Esophagus squamous epithelium (tissue), 5 donors: ENCODE measurements at regions not wholly inside any gene's neighbourhood (a gene's known extent, or its start where the extent isn't known, plus 50 kb on each side); places are given as distances from the start of the nearest gene placed in this dataset.

ENCODE experiments used
- DNase-seq: peaks from one replicate; lab custom pipeline; 2025; lab: John Stamatoyannopoulos, UW
- H3K27ac ChIP-seq, 4 donors: fragments of 200-600 bp; sonication (generic); one replicate each; pipeline ENCODE4 v1.5.1; 2016 to 2019; ENCODE audit warnings: mild to moderate bottlenecking in 1 of 4
- H3K27me3 ChIP-seq, 4 donors: fragments of 200-600 bp; sonication (generic); 1 replicate in 3 of 4; 2 replicates in 1 of 4; pipeline versions ENCODE4 v1.5.1 to v1.6.0; 2017 to 2021; ENCODE audit warnings: antibody characterized with exemption in 1 of 4
- H3K36me3 ChIP-seq, 3 donors: fragments of 200-600 bp; sonication (generic); one replicate each; pipeline ENCODE4 v1.5.1; 2016 to 2019
- H3K4me1 ChIP-seq, 3 donors: fragments of 200-600 bp; sonication (generic); one replicate each; pipeline ENCODE4 v1.5.1; 2017 to 2019
- H3K4me3 ChIP-seq, 4 donors: fragments of 200-600 bp; sonication (generic); 1 replicate in 3 of 4; 2 replicates in 1 of 4; pipeline ENCODE4 v1.5.1; 2016 to 2019; ENCODE audit warnings: mild to moderate bottlenecking in 2 of 4, moderate library complexity in 1 of 4
- H3K9me3 ChIP-seq, 3 donors: fragments of 200-600 bp; sonication (generic); one replicate each; pipeline ENCODE4 v1.5.1; 2016 to 2019
- POLR2A ChIP-seq, 4 donors: fragments of 450-650 bp; IDR thresholded peaks; one replicate each; pipeline ENCODE4 v1.6.1; 2017; ENCODE audit warnings: antibody characterized with exemption in 4 of 4, mild to moderate bottlenecking in 4 of 4, moderate library complexity in 3 of 4
- WGBS, 2 donors: methylation state at CpG; one replicate each; pipeline ENCODE4 v1.1.5; 2018; 5-methylcytosine and 5-hydroxymethylcytosine counted together
- intact Hi-C: fragments of 100-400 bp; cut with DNase I; formaldehyde crosslinking; loops from one replicate; pipeline ENCODE4 v1.15.0; 2022
- TF ChIP-seq, protein P1 (sequence below), 6 experiments: fragments of 450-650 bp in 4 of 6; fragments of 200-600 bp in 2 of 6; sonication (generic) in 2 of 6; IDR thresholded peaks; one replicate each; pipeline ENCODE4 v1.5.1; 2016 to 2019; ENCODE audit warnings: antibody characterized with exemption in 6 of 6, mild to moderate bottlenecking in 4 of 6, moderate library complexity in 4 of 6
- donor health status: DM: yes; HTN: yes; CAD: no.

- H3K9me3 ChIP-seq = no peaks in the 10 kb centered on the region
- 39 to 42% methylated on average over 2 of the region's 2 CpGs for WGBS, 2 donors
- TF ChIP-seq, protein P1, sequence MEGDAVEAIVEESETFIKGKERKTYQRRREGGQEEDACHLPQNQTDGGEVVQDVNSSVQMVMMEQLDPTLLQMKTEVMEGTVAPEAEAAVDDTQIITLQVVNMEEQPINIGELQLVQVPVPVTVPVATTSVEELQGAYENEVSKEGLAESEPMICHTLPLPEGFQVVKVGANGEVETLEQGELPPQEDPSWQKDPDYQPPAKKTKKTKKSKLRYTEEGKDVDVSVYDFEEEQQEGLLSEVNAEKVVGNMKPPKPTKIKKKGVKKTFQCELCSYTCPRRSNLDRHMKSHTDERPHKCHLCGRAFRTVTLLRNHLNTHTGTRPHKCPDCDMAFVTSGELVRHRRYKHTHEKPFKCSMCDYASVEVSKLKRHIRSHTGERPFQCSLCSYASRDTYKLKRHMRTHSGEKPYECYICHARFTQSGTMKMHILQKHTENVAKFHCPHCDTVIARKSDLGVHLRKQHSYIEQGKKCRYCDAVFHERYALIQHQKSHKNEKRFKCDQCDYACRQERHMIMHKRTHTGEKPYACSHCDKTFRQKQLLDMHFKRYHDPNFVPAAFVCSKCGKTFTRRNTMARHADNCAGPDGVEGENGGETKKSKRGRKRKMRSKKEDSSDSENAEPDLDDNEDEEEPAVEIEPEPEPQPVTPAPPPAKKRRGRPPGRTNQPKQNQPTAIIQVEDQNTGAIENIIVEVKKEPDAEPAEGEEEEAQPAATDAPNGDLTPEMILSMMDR (IDR thresholded peaks at IDR 0.05) = no peak
- TF ChIP-seq POLR2A (IDR thresholded peaks at IDR 0.05) = no peak
These were observed 293.8 kb upstream of the PBX1 start for GRCh38 chr1:164265232-164265631.

DNA sequence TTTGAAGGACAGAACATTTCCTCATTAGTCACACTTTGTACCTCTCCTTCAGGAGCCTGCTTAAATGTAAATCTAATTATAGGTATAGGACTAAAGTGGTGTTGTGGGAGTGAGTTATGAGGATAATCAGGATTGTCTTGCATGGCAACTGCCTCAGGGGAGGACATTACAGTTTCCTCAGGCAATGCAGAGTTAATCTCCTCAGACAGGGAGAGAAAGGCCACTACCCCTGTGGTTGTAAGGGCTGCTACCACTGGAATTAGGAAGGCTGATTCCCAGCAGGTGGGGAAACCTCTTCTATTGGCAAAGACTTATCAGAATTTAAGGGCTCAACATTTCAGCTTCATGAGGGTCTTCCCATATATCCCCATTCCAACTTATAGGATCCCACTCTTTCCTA is 286.8 kb upstream of the PBX1 start:
- Histone ChIP-seq H3K4me3 (no peak overlapping the region), H3K27ac (no peak overlapping the region), H3K36me3 (no peaks in the 10 kb centered on the region), H3K9me3 (peaks cover 0 to 5% (median 0%) of the 10 kb centered on the region in 3 donors), H3K4me1 (no peaks in the 10 kb centered on the region), H3K27me3 (no peaks in the 10 kb centered on the region)
- TF ChIP-seq, protein P1 (IDR thresholded peaks at IDR 0.05) = no peak
- no peak for TF ChIP-seq POLR2A (IDR thresholded peaks at IDR 0.05)
- intact Hi-C loops = no loop called here
- DNase-seq = no peak

More at GRCh38 chr1:164265232-164265631, 293.8 kb upstream of the PBX1 start:
- Histone ChIP-seq H3K27ac (no peak overlapping the region), H3K27me3 (no peaks in the 10 kb centered on the region), H3K4me3 (no peak overlapping the region), H3K36me3 (no peaks in the 10 kb centered on the region), H3K4me1 (peaks cover 0 to 5% (median 0%) of the 10 kb centered on the region in 3 donors)
- no peak for DNase-seq
- intact Hi-C loops = no loop called here

DNA sequence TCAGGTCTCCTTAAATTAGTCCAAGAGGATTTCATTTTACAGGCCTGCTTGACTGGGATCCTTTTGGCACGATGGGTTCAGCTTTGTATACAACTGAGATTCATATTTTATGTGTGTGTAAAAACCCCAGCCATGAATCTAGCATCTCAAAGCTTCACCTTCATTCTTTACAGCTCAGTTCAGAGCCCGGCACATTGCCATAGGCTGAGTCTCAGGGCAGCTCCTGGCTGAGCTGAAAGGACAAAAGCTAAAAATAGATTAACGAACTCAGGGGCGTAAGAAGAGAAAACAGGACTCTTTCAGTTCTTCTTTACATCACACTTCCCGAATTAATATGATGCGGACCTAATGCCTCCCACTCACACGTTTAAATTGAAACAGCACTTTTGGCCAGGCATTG is 262.8 kb upstream of the PBX1 start:
- H3K27ac ChIP-seq = no peak overlapping the region
- no peaks in the 10 kb centered on the region for H3K36me3 ChIP-seq
- no peaks in the 10 kb centered on the region for H3K27me3 ChIP-seq
- H3K4me3 ChIP-seq = no peak overlapping the region
- TF ChIP-seq, protein P1 (IDR thresholded peaks at IDR 0.05) = no peak
- no peak for TF ChIP-seq POLR2A (IDR thresholded peaks at IDR 0.05)
- intact Hi-C loops = no loop called here
- no peak for DNase-seq
- no peaks in the 10 kb centered on the region for H3K9me3 ChIP-seq
- 64 to 87% methylated on average over 7 of the region's 7 CpGs for WGBS, 2 donors
- H3K4me1 ChIP-seq = no peaks in the 10 kb centered on the region

DNA sequence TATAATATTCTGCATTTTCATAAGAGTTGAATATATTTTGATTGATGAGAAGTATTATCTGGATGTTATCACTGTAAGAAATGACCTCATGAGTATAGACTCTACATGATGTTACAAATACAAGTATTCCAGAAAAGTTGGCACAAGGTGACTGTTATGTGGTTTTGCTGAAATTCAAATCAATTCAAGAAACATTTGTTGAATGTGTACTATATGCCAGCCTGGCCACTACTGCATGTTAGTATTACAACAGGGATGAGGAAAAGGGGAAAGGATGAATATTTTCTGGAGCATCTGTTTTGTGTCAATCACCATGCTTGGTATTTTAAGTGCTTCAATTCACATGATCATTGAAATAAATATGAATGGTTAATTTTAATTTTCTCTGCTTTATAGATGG is 250.9 kb upstream of the PBX1 start:
- intact Hi-C loops = no loop called here
- Histone ChIP-seq H3K27me3 (no peaks in the 10 kb centered on the region), H3K36me3 (no peaks in the 10 kb centered on the region), H3K4me3 (no peak overlapping the region), H3K27ac (no peak overlapping the region), H3K9me3 (no peaks in the 10 kb centered on the region), H3K4me1 (no peaks in the 10 kb centered on the region)
- DNase-seq = no peak
- TF ChIP-seq POLR2A (IDR thresholded peaks at IDR 0.05) = no peak
- TF ChIP-seq, protein P1 (IDR thresholded peaks at IDR 0.05) = no peak

GRCh38 chr1:164310166-164310565 is 248.8 kb upstream of the PBX1 start:
- DNase-seq = no peak
- H3K4me1 ChIP-seq = no peaks in the 10 kb centered on the region

More at GRCh38 chr1:164310166-164310565, 248.8 kb upstream of the PBX1 start:
- Histone ChIP-seq H3K9me3 (no peaks in the 10 kb centered on the region), H3K4me3 (no peak overlapping the region), H3K27me3 (no peaks in the 10 kb centered on the region), H3K36me3 (no peaks in the 10 kb centered on the region), H3K27ac (no peak overlapping the region)
- TF ChIP-seq, protein P1 (IDR thresholded peaks at IDR 0.05) = no peak
- no peak for TF ChIP-seq POLR2A (IDR thresholded peaks at IDR 0.05)
- 21 to 52% methylated on average over 3 of the region's 3 CpGs for WGBS, 2 donors
- intact Hi-C loops = no loop called here
